ENCODE measurements at regions not wholly inside any gene's neighbourhood (a gene's known extent, or its start where the extent isn't known, plus 50 kb on each side); places are given as distances from the start of the nearest gene placed in this dataset.
"Not testable (repeated sequence)": the region's sequence is repeated elsewhere in the genome, so short reads cannot be mapped to it uniquely, and the experiment has no call there.

GRCh38 chr2:216932863-216933548 is 73.1 kb upstream of the TNP1 start:
- no peak for FAIRE-seq
- no peak for DNase-seq (ENCODE audit: insufficient read length, low spot score)
- no peak for TF ChIP-seq POLR2A (IDR thresholded peaks at IDR 0.05; ENCODE audit: low read depth, low read length)
- TF ChIP-seq POU2F2 (IDR thresholded peaks at IDR 0.05; ENCODE audit: low read depth, low read length): no peak
- TF ChIP-seq PAX5 (IDR thresholded peaks at IDR 0.05; ENCODE audit: insufficient read depth, low read length, severe bottlenecking): no peak
- TF ChIP-seq TAF1 (IDR thresholded peaks at IDR 0.05; ENCODE audit: low read depth, low read length): no peak
- no peak for TF ChIP-seq POLR2AphosphoS5 (IDR thresholded peaks at IDR 0.05; ENCODE audit: low read depth, low read length)
- TF ChIP-seq SPI1 (IDR thresholded peaks at IDR 0.05; ENCODE audit: low read depth, low read length): no peak

- TF ChIP-seq TAF1 (IDR thresholded peaks at IDR 0.05; ENCODE audit: low read depth, low read length): no peak
- TF ChIP-seq SPI1 (IDR thresholded peaks at IDR 0.05; ENCODE audit: low read depth, low read length): no peak
- no peak for TF ChIP-seq POLR2A (IDR thresholded peaks at IDR 0.05; ENCODE audit: low read depth, low read length)
- TF ChIP-seq POU2F2 (IDR thresholded peaks at IDR 0.05; ENCODE audit: low read depth, low read length): no peak
- no peak for TF ChIP-seq POLR2AphosphoS5 (IDR thresholded peaks at IDR 0.05; ENCODE audit: low read depth, low read length)
- no peak for TF ChIP-seq PAX5 (IDR thresholded peaks at IDR 0.05; ENCODE audit: insufficient read depth, low read length, severe bottlenecking)
- FAIRE-seq: no peak
- DNase-seq (ENCODE audit: insufficient read length, low spot score): no peak
Measured at GRCh38 chr2:216932113-216932862, 72.4 kb upstream of the TNP1 start.

DNA sequence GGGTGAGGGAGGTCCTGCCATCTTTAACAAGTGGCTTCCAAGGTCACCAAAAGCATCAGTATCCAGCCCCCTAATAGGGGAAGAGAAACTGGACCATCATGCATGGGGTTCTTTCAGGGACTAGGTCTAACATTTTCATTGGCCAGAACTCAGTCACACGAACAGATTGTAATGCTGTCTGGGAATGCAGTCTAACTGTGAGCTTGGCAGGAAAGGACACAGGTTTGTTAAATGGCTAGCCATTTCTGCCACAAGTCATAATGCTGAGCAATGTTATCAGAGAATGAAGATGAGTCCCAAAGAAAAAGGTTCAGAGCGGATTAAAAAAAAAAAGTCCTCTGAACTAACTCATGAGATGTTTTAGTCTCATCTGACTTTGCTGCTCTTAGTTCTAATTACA is 70.9 kb upstream of the TNP1 start:
- DNase-seq (ENCODE audit: insufficient read length, low spot score): no peak
- FAIRE-seq: no peak
- TF ChIP-seq PAX5 (IDR thresholded peaks at IDR 0.05; ENCODE audit: insufficient read depth, low read length, severe bottlenecking) (no peak), TAF1 (IDR thresholded peaks at IDR 0.05; ENCODE audit: low read depth, low read length) (no peak), POLR2A (IDR thresholded peaks at IDR 0.05; ENCODE audit: low read depth, low read length) (no peak), POU2F2 (IDR thresholded peaks at IDR 0.05; ENCODE audit: low read depth, low read length) (no peak), SPI1 (IDR thresholded peaks at IDR 0.05; ENCODE audit: low read depth, low read length) (no peak), POLR2AphosphoS5 (IDR thresholded peaks at IDR 0.05; ENCODE audit: low read depth, low read length) (no peak)

- FAIRE-seq; DNase-seq (ENCODE audit: insufficient read length, low spot score): not testable (repeated sequence)
Measured at GRCh38 chr2:216929338-216929737, 69.5 kb upstream of the TNP1 start.

DNA sequence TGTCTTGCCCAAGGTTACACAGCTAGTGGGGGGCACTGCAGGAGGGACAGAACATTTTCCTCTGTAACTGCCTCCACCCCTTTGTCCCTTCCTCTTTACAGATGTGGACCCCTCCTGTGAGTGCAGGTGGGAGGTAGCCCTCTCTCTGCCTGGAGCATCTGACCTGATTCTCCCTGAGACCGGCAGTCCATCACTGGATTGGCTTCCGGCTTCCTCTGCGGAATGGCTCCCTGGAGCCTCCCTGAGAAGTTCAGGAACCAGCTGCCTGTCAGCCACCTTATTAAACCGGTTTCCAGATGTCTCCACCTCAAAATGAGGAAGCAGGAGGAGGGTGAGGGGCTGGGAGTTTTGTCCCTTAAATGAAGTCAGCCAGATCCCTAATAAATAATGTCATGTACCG is 67.3 kb upstream of the TNP1 start:
- no peak for FAIRE-seq
- no peak for TF ChIP-seq TAF1 (IDR thresholded peaks at IDR 0.05; ENCODE audit: low read depth, low read length)
- no peak for TF ChIP-seq SPI1 (IDR thresholded peaks at IDR 0.05; ENCODE audit: low read depth, low read length)
- TF ChIP-seq POLR2A (IDR thresholded peaks at IDR 0.05; ENCODE audit: low read depth, low read length): no peak
- no peak for TF ChIP-seq POU2F2 (IDR thresholded peaks at IDR 0.05; ENCODE audit: low read depth, low read length)
- TF ChIP-seq POLR2AphosphoS5 (IDR thresholded peaks at IDR 0.05; ENCODE audit: low read depth, low read length): no peak
- TF ChIP-seq PAX5 (IDR thresholded peaks at IDR 0.05; ENCODE audit: insufficient read depth, low read length, severe bottlenecking): no peak
- no peak for DNase-seq (ENCODE audit: insufficient read length, low spot score)

- TF ChIP-seq SPI1 (IDR thresholded peaks at IDR 0.05; ENCODE audit: low read depth, low read length) (no peak), POU2F2 (IDR thresholded peaks at IDR 0.05; ENCODE audit: low read depth, low read length) (no peak)
- DNase-seq (ENCODE audit: insufficient read length, low spot score): no peak
- no peak for FAIRE-seq
Measured at GRCh38 chr2:216925636-216926366, 65.9 kb upstream of the TNP1 start.

GRCh38 chr2:216925006-216925405 is 65.1 kb upstream of the TNP1 start:
- no peak for DNase-seq (ENCODE audit: insufficient read length, low spot score)
- FAIRE-seq: no peak
- TF ChIP-seq POLR2AphosphoS5 (IDR thresholded peaks at IDR 0.05; ENCODE audit: low read depth, low read length) (no peak), PAX5 (IDR thresholded peaks at IDR 0.05; ENCODE audit: insufficient read depth, low read length, severe bottlenecking) (no peak), SPI1 (IDR thresholded peaks at IDR 0.05; ENCODE audit: low read depth, low read length) (no peak), POU2F2 (IDR thresholded peaks at IDR 0.05; ENCODE audit: low read depth, low read length) (no peak), TAF1 (IDR thresholded peaks at IDR 0.05; ENCODE audit: low read depth, low read length) (no peak), POLR2A (IDR thresholded peaks at IDR 0.05; ENCODE audit: low read depth, low read length) (no peak)

DNA sequence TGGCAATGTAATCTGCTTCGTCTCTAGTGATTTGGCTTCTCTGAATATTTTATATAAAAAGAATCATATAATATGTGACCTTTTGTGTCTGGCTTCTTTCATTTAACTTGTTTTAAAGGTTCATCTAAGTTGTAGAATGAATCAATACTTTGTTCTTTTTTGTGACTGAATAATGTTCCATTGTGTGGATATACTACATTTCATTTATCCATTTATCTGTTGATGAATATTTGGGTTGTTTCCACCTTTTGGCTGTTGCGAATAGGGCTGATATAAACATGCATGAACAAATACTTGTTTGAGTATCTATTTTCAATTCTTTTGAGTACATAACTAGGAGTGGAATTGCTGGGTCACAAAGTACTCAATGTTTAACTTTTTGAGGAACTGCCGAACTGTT is 63.8 kb upstream of the TNP1 start:
- no peak for TF ChIP-seq POU2F2 (IDR thresholded peaks at IDR 0.05; ENCODE audit: low read depth, low read length)
- TF ChIP-seq SPI1 (IDR thresholded peaks at IDR 0.05; ENCODE audit: low read depth, low read length): no peak
- TF ChIP-seq POLR2A (IDR thresholded peaks at IDR 0.05; ENCODE audit: low read depth, low read length): no peak
- no peak for TF ChIP-seq TAF1 (IDR thresholded peaks at IDR 0.05; ENCODE audit: low read depth, low read length)
- TF ChIP-seq PAX5 (IDR thresholded peaks at IDR 0.05; ENCODE audit: insufficient read depth, low read length, severe bottlenecking): no peak
- no peak for TF ChIP-seq POLR2AphosphoS5 (IDR thresholded peaks at IDR 0.05; ENCODE audit: low read depth, low read length)
- FAIRE-seq: no peak
- DNase-seq (ENCODE audit: insufficient read length, low spot score): no peak

DNA sequence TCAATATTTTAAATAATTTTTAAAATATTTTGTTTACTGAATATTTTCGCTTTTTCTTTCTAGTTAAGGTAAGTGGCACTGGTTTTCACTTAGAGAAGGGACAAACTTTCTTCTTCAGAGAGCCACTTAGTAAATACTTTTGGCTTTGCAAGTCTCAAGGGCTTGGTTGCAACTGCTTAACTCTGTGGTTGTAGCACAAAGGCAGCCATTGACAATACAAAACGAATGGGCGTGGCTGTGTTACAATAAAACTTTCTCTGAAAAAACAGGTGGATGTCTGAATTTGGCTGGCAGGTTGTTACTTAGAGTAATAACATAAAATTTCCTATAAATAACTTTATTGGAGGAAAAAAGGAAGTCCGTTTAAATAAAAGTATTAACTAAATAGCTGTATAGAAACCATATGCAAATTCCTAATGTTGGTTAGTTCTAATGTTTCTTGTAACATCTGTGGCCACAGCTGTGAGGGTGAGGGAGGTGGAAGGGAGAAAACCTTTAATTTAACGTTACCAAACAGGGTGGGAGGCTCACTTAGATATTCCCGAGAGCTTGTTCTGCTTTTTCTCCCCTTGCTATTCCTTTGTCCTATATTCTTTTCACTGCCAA is 62.4 kb upstream of the TNP1 start:
- DNase-seq (ENCODE audit: insufficient read length, low spot score) (no peak), FAIRE-seq (no peak)
- no peak for TF ChIP-seq TAF1 (IDR thresholded peaks at IDR 0.05; ENCODE audit: low read depth, low read length)
- no peak for TF ChIP-seq POLR2AphosphoS5 (IDR thresholded peaks at IDR 0.05; ENCODE audit: low read depth, low read length)
- TF ChIP-seq POLR2A (IDR thresholded peaks at IDR 0.05; ENCODE audit: low read depth, low read length): no peak
- no peak for TF ChIP-seq POU2F2 (IDR thresholded peaks at IDR 0.05; ENCODE audit: low read depth, low read length)
- no peak for TF ChIP-seq PAX5 (IDR thresholded peaks at IDR 0.05; ENCODE audit: insufficient read depth, low read length, severe bottlenecking)
- TF ChIP-seq SPI1 (IDR thresholded peaks at IDR 0.05; ENCODE audit: low read depth, low read length): no peak
